ENCODE measurements at regions not wholly inside any gene's neighbourhood (a gene's known extent, or its start where the extent isn't known, plus 50 kb on each side); places are given as distances from the start of the nearest gene placed in this dataset.

GRCh38 chr10:18860631-18861240, 187.9 kb upstream of the MALRD1 start:
- H3K36me3 ChIP-seq (ENCODE audit: insufficient read depth, low read length): no peaks in the 10 kb centered on the region
- H3K9me3 ChIP-seq (ENCODE audit: low read length): no peaks in the 10 kb centered on the region
- no peak overlapping the region for H3K4me2 ChIP-seq (ENCODE audit: low read length)

DNA sequence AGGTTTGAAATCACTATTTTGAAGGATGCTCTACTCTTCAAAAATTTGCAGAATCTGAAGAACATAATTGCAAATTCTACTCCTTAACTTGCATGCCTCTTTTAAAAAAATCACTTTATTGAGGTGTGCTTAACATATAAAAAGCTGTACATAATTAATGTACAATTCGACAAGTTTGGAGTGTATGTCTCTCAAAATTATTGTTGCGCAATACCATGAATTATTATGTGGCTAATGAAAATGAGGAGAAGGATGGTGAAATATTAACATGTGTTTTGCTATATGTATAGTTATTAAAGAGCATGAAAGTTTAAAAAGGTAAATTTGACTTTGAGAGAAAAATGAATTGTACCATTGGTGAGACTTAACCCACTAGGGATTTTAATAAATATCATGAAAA, 187.2 kb upstream of the MALRD1 start:
- no peaks in the 10 kb centered on the region for H3K9me2 ChIP-seq (ENCODE audit: insufficient read depth, low read length)
- H4K20me1 ChIP-seq (ENCODE audit: insufficient read depth): no peaks in the 10 kb centered on the region
- H3K9me3 ChIP-seq (ENCODE audit: low read length): no peaks in the 10 kb centered on the region
- TF ChIP-seq RAD21 (conservative IDR thresholded peaks at IDR 0.05) (no peak), POLR2AphosphoS5 (IDR thresholded peaks at IDR 0.05) (no peak), TAF1 (IDR thresholded peaks at IDR 0.05; ENCODE audit: low read depth) (no peak), SMC3 (conservative IDR thresholded peaks at IDR 0.05; ENCODE audit: poor library complexity) (no peak)
- TF ChIP-seq, protein P1, sequence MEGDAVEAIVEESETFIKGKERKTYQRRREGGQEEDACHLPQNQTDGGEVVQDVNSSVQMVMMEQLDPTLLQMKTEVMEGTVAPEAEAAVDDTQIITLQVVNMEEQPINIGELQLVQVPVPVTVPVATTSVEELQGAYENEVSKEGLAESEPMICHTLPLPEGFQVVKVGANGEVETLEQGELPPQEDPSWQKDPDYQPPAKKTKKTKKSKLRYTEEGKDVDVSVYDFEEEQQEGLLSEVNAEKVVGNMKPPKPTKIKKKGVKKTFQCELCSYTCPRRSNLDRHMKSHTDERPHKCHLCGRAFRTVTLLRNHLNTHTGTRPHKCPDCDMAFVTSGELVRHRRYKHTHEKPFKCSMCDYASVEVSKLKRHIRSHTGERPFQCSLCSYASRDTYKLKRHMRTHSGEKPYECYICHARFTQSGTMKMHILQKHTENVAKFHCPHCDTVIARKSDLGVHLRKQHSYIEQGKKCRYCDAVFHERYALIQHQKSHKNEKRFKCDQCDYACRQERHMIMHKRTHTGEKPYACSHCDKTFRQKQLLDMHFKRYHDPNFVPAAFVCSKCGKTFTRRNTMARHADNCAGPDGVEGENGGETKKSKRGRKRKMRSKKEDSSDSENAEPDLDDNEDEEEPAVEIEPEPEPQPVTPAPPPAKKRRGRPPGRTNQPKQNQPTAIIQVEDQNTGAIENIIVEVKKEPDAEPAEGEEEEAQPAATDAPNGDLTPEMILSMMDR (IDR thresholded peaks at IDR 0.05; ENCODE audit: poor library complexity, severe bottlenecking): no peak
- H3K4me2 ChIP-seq (ENCODE audit: low read length): no peak overlapping the region
- H3K4me3 ChIP-seq (ENCODE audit: low read length): no peak overlapping the region
- no peak overlapping the region for H3K27ac ChIP-seq (ENCODE audit: low read length)
- no peaks in the 10 kb centered on the region for H3K27me3 ChIP-seq (ENCODE audit: insufficient read depth, low read depth, low read length)
- no peaks in the 10 kb centered on the region for H3K36me3 ChIP-seq (ENCODE audit: insufficient read depth, low read length)
- H2AFZ ChIP-seq (ENCODE audit: low read depth, low read length): no peak overlapping the region
- H3K9ac ChIP-seq (ENCODE audit: low read length): no peak overlapping the region
- no peaks in the 10 kb centered on the region for H3K79me2 ChIP-seq (replicated peaks; ENCODE audit: insufficient read depth, low read length)
- no peaks in the 10 kb centered on the region for H3F3A ChIP-seq (ENCODE audit: insufficient read depth, low read length, poor library complexity, severe bottlenecking)

More at GRCh38 chr10:18860631-18861240, 187.9 kb upstream of the MALRD1 start:
- Histone ChIP-seq H4K20me1 (ENCODE audit: insufficient read depth) (no peaks in the 10 kb centered on the region), H3K79me2 (replicated peaks; ENCODE audit: insufficient read depth, low read length) (no peaks in the 10 kb centered on the region), H2AFZ (ENCODE audit: low read depth, low read length) (no peak overlapping the region), H3K4me3 (ENCODE audit: low read length) (no peak overlapping the region), H3K9me2 (ENCODE audit: insufficient read depth, low read length) (no peaks in the 10 kb centered on the region), H3K27me3 (ENCODE audit: insufficient read depth, low read depth, low read length) (no peaks in the 10 kb centered on the region), H3K9ac (ENCODE audit: low read length) (no peak overlapping the region), H3K27ac (ENCODE audit: low read length) (no peak overlapping the region), H3F3A (ENCODE audit: insufficient read depth, low read length, poor library complexity, severe bottlenecking) (no peaks in the 10 kb centered on the region)
- no peak for TF ChIP-seq EZH2 (IDR thresholded peaks at IDR 0.05; ENCODE audit: borderline replicate concordance, insufficient read depth, low read length, poor library complexity, severe bottlenecking)
- TF ChIP-seq, protein P1 (IDR thresholded peaks at IDR 0.05; ENCODE audit: poor library complexity, severe bottlenecking): no peak
- TF ChIP-seq TAF1 (IDR thresholded peaks at IDR 0.05; ENCODE audit: low read depth): no peak
- TF ChIP-seq POLR2AphosphoS5 (IDR thresholded peaks at IDR 0.05): no peak
- TF ChIP-seq SMC3 (conservative IDR thresholded peaks at IDR 0.05; ENCODE audit: poor library complexity): no peak
- TF ChIP-seq MXI1 (conservative IDR thresholded peaks at IDR 0.05; ENCODE audit: poor library complexity, severe bottlenecking): no peak
- no peak for TF ChIP-seq RAD21 (conservative IDR thresholded peaks at IDR 0.05)
- TF ChIP-seq EP300 (conservative IDR thresholded peaks at IDR 0.05; ENCODE audit: poor library complexity, severe bottlenecking): no peak
- TF ChIP-seq, protein P2, sequence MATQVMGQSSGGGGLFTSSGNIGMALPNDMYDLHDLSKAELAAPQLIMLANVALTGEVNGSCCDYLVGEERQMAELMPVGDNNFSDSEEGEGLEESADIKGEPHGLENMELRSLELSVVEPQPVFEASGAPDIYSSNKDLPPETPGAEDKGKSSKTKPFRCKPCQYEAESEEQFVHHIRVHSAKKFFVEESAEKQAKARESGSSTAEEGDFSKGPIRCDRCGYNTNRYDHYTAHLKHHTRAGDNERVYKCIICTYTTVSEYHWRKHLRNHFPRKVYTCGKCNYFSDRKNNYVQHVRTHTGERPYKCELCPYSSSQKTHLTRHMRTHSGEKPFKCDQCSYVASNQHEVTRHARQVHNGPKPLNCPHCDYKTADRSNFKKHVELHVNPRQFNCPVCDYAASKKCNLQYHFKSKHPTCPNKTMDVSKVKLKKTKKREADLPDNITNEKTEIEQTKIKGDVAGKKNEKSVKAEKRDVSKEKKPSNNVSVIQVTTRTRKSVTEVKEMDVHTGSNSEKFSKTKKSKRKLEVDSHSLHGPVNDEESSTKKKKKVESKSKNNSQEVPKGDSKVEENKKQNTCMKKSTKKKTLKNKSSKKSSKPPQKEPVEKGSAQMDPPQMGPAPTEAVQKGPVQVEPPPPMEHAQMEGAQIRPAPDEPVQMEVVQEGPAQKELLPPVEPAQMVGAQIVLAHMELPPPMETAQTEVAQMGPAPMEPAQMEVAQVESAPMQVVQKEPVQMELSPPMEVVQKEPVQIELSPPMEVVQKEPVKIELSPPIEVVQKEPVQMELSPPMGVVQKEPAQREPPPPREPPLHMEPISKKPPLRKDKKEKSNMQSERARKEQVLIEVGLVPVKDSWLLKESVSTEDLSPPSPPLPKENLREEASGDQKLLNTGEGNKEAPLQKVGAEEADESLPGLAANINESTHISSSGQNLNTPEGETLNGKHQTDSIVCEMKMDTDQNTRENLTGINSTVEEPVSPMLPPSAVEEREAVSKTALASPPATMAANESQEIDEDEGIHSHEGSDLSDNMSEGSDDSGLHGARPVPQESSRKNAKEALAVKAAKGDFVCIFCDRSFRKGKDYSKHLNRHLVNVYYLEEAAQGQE (IDR thresholded peaks at IDR 0.05; ENCODE audit: borderline replicate concordance): no peak
